ENCODE measurements at regions not wholly inside any gene's neighbourhood (a gene's known extent, or its start where the extent isn't known, plus 50 kb on each side); places are given as distances from the start of the nearest gene placed in this dataset.

- TF ChIP-seq TCF7L2 (IDR thresholded peaks at IDR 0.05; ENCODE audit: borderline replicate concordance, extremely low read depth, insufficient read depth, insufficient read length), result no peak
- TF ChIP-seq, protein P1, sequence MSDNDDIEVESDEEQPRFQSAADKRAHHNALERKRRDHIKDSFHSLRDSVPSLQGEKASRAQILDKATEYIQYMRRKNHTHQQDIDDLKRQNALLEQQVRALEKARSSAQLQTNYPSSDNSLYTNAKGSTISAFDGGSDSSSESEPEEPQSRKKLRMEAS (IDR thresholded peaks at IDR 0.05), result no peak
Measured at GRCh38 chr9:108437656-108438055, 418.1 kb downstream of the ACTL7B start (continued).

GRCh38 chr9:108436448-108436847 lies 419.3 kb downstream of the ACTL7B start:
- Histone ChIP-seq H2AFZ (ENCODE audit: low read depth, low read length, poor library complexity, severe bottlenecking) (no peak overlapping the region), H3K4me3 (replicated peaks in 1 of 2; ENCODE audit: low read depth in 1 of 2, low read length in 2 of 2) (no peak overlapping the region), H3K27ac (ENCODE audit: low read depth, low read length) (no peak overlapping the region), H3K27me3 (ENCODE audit: insufficient read depth, low read length) (no peaks in the 10 kb centered on the region), H3K4me1 (ENCODE audit: control insufficient read depth in 1 of 2, insufficient read depth in 2 of 2, low read length in 2 of 2) (no peaks in the 10 kb centered on the region), H3K36me3 (ENCODE audit: control insufficient read depth in 1 of 2, insufficient read depth in 2 of 2, low read length in 2 of 2) (no peaks in the 10 kb centered on the region), H3K4me2 (ENCODE audit: low read length) (no peak overlapping the region), H3K9me3 (ENCODE audit: control insufficient read depth in 1 of 2, insufficient read depth in 1 of 2, low read depth in 1 of 2, low read length in 2 of 2) (no peaks in the 10 kb centered on the region), H3K9me2 (ENCODE audit: insufficient read depth) (no peaks in the 10 kb centered on the region; the same call in 1 of the 2 replicates), H3K9ac (ENCODE audit: low read length) (no peak overlapping the region), H3K79me2 (ENCODE audit: insufficient read depth, low read length) (no peaks in the 10 kb centered on the region), H4K20me1 (ENCODE audit: insufficient read depth) (no peaks in the 10 kb centered on the region)
- ChIA-PET RAD21 (ENCODE audit: low non-redundant PET in 1 of 2, low total read pairs in 2 of 2, uncharacterized antibody in 2 of 2, unreplicated experiment in 2 of 2) (no interaction called here), CTCF (no interaction called here), POLR2A (no interaction called here)
- intact Hi-C loops (cut with micrococcal nuclease), result no loop called here
- DNase-seq (ENCODE audit: low read depth, low spot score) (no peak), ATAC-seq (no peak)
- BruUV-seq (replicated peaks), result no TSS peak
- TF ChIP-seq FOSL1 (IDR thresholded peaks at IDR 0.05; ENCODE audit: low read depth) (no peak), REST (IDR thresholded peaks at IDR 0.05; ENCODE audit: low read depth) (no peak), EZH2phosphoT487 (IDR thresholded peaks at IDR 0.05; ENCODE audit: borderline replicate concordance) (no peak), EZH2 (IDR thresholded peaks at IDR 0.05) (no peak), CEBPB (IDR thresholded peaks at IDR 0.05; ENCODE audit: low read depth) (no peak), ELF1 (IDR thresholded peaks at IDR 0.05; ENCODE audit: borderline replicate concordance, low read depth) (no peak), POLR2AphosphoS5 (IDR thresholded peaks at IDR 0.05; ENCODE audit: low read depth, low read length) (no peak), POLR2A (IDR thresholded peaks at IDR 0.05; ENCODE audit: borderline replicate concordance, extremely low read depth, insufficient read depth, insufficient read length) (no peak), ZNF274 (IDR thresholded peaks at IDR 0.05; ENCODE audit: low read depth, low read length) (no peak), YY1 (IDR thresholded peaks at IDR 0.05; ENCODE audit: extremely low read depth, insufficient replicate concordance, low read depth, low read length) (no peak)

Data from HCT116 (cell line).